GF-D8 (cell line): ENCODE measurements at regions not wholly inside any gene's neighbourhood (a gene's known extent, or its start where the extent isn't known, plus 50 kb on each side); places are given as distances from the start of the nearest gene placed in this dataset.
"Not testable (repeated sequence)": the region's sequence is repeated elsewhere in the genome, so short reads cannot be mapped to it uniquely, and the experiment has no call there.

Source experiments
- DNase-seq: peaks from one replicate; lab custom pipeline; 2025; lab: John Stamatoyannopoulos, UW

DNA sequence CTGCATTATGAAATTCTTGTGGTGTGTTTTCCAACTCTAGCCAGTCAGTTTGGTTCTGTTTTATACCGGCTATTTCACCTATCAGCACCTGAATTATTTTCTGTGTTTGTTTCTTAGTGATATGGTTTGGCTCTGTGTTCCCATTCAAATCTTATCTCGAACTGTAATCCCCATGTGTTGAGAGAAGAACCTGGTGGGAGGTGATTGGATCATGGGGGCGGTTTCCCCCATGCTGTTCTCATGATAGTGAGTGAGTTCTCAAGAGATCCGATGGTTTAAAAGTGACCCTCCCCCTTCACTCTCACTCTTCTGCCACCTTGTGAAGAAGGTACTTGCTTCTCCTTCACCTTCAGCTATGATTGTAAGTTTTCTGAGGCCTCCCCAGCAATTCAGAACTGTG is 1006.2 kb upstream of the FOXG1 start:
- DNase-seq: not testable (repeated sequence)

DNA sequence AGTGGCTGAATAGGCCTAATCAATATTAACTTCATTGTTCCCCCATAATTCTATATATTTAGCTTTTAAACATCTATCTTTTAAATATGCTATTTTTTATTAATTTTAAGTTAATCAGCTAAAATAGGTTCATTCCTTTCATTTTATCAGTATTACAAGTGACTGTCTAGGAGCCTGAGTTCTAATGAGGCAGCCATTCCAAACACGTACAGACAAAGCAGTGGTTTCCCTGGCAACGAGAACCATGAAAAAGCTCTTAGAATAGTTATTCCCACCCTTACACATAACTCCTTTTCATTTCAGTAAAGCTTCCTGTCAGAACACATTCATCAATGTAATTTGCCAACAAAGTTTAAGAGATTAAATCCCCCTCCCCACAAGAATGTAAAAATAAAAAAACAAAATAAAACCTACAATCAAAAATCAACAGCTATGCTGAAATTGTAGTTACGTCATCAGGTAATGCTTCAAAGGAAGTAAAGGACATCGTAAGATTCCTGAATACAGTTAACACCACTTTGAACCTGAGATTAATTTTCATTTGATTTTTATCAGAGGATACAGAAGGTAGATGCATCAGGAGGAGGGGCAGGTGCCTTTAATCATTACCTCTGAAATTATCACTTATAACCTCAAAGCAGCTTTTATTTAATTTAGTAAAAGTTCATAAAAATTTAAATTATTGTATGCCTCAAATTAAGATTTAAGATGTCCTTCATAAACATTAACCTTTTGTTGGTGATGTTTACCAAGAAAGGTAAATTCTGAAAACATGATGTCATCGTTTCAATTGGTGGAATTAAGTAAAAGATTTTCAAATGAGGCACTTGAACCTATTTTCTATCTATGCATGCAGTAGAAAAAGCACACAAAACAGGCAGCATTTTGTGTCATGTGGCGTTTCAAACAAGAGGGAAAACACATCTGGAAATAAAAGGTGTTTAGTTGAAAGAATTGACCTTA is 967.2 kb upstream of the FOXG1 start:
- DNase-seq: not testable (repeated sequence)

GRCh38 chr14:27817746-27818430 is 948.7 kb upstream of the FOXG1 start:
- DNase-seq: peak; percentile 20

DNA sequence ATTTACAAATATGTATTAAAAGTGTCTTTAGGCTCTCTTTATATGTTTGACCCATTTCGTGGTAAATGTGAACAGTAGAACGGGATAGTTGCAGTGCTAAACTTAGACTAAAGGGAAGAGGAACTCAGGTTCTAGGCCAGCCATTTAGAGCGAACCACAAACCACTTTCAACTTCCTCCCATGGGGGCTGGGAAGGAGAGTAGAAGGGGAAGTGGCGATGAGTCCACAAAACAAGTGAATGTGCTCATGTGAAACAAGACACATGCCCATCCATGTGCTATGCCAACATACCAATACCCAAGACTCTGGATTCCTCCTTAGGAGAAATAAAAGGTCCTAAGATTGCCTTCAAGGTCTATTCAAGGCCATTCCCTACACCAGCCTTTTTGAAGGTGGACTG is 940.4 kb upstream of the FOXG1 start:
- peak; percentile 68 for DNase-seq

- not testable (repeated sequence) for DNase-seq
Measured at GRCh38 chr14:27831978-27832377, 934.6 kb upstream of the FOXG1 start.

- DNase-seq: not testable (repeated sequence)
Measured at GRCh38 chr14:27833001-27833400, 933.6 kb upstream of the FOXG1 start.

GRCh38 chr14:27836386-27836785 is 930.2 kb upstream of the FOXG1 start:
- no peak for DNase-seq

DNA sequence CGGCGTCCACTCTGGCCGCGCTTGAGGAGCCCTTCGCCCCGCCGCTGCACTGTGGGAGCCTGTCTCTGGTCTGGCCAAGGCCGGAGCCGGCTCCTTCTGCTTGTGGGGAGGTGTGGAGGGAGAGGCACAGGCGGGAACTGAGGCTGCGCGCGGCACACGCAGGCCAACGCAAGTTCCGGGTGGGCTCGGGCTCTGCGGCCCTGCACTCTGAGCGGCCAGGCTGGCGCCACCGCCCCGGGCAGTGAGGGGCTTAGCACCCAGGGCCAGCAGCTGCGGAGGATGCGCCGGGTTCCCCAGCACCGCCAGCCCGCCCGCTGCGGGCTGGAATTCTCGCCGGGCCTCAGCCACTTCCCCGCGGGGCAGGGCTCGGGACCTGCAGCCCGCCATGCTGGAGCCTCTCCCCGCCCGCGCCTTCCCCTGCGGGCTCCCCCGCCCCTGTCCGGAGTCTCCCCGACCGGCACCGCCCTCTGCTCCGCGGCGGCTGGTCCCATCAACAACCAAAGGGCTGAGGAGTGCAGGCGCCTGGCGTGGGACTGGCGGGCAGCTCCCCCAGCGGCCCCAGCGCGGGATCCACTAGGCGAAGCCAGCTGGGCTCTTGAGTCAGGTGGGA is 921.2 kb upstream of the FOXG1 start:
- no peak for DNase-seq

- DNase-seq: no peak
Measured at GRCh38 chr14:27845902-27846301, 920.7 kb upstream of the FOXG1 start.

GRCh38 chr14:27847480-27847879 is 919.1 kb upstream of the FOXG1 start:
- DNase-seq: not testable (repeated sequence)

DNA sequence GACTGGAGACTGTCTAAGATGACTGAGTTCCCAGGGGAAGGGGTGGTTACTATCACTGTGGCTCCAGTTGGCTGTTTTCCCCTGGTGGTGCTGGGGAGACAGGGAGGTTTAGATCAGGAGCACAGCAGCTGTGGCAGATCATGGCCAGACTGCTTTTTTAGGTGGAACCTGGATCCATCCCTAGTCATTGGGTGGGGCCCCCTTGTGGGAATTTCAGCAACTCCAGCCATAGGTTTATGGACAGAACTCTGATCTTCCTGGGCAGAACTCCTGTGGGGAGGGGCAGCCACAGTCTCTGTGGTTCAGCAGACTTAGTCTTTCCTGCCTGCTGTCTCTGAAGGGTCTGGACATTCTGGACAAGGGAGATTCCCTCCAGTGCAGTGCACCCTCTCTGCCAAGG is 917.4 kb upstream of the FOXG1 start:
- DNase-seq: not testable (repeated sequence)

DNA sequence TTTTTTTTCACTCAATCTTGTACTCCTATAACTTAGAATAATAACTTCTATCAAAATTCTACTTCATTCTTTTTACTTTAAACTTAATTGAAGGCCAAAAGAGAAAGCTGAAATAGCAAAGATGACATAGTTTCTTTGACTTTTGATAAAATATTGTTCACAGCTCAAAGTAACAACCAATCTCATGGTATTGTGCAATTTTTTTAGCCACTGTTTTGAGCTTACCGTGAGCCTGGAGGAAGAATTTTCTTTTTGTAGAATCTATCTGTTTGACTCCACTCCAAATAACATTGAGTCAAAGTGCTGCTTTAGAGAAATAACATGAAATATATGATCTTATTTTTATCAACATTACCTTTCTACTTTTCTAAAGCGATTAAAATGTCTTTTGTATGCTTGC is 903.9 kb upstream of the FOXG1 start:
- DNase-seq: no peak

- DNase-seq: no peak
Measured at GRCh38 chr14:27863166-27863565, 903.4 kb upstream of the FOXG1 start.

GRCh38 chr14:27881063-27881462 is 885.5 kb upstream of the FOXG1 start:
- DNase-seq: no peak

GRCh38 chr14:27881646-27882045 is 884.9 kb upstream of the FOXG1 start:
- no peak for DNase-seq

DNA sequence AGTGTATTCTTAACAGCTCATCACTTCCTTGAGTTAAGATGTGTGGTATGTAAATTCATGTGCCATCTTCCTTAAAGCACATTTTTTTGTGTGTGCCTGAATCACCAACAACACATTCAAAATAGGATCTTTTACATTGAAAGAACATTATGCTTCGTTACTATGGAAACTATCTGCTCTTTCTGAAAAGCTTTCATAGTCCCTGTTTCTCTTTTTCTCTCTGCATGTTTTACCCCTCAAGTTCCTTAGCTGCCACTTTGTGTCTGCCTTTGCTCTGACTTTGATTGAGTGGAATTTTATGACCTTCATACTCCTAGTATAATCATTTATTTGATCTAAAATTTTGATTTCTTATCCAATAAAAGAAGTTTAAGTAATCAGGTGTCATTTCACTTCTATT is 880.3 kb upstream of the FOXG1 start:
- DNase-seq: no peak

DNA sequence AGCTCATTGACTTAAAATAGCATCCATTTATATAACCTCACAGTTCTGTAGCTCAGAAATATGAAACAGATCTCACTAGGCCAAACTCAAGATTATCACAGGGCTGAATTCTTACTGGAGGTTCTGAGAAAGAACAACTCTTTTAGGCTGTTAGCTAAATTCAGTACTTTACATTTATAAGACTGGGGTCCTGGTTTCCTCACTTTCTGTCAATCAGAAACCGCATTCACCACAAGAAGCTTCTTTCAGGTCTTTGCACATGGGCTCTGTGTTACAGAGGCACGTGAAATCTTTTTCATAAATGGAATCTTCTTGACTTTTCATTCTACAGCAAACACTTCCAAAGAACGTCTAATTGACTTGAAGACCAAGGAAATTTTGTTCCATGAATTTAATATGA is 876.3 kb upstream of the FOXG1 start:
- DNase-seq: no peak

DNA sequence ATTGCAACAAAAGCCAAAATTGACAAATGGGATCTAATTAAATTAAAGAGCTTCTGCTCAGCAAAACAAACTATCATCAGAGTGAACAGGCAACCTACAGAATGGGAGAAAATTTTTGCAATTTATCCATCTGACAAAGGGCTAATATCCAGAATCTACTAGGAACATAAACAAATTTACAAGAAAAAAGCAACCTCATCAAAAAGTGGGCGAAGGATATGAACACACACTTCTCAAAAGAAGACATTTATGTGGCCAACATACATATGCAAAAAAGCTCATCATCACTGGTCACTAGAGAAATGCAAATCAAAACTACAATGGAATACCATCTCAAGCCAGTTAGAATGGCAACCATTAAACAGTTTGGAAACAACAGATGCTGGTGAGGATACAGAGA is 858.1 kb upstream of the FOXG1 start:
- DNase-seq: not testable (repeated sequence)

- DNase-seq: no peak
Measured at GRCh38 chr14:27916326-27916725, 850.3 kb upstream of the FOXG1 start.

DNA sequence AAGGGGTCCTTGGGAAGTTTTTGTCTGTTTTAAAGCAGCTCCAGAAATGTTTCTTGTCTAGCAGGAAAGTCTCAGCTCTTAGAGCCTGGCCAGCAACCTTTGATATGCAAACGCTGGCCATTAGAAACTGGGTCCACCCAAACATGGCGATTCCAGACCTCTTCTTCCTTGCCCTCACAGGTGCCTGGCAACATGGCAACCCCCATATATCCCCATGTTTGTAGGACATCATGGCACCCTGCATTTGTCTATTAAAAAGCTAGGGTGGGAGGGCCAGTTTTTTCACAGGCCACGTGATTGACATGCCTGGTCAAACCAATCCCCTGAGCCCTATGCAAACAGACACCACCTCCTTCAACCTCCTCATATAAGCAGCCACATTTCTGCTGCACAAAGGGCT is 848.7 kb upstream of the FOXG1 start:
- DNase-seq: no peak

DNA sequence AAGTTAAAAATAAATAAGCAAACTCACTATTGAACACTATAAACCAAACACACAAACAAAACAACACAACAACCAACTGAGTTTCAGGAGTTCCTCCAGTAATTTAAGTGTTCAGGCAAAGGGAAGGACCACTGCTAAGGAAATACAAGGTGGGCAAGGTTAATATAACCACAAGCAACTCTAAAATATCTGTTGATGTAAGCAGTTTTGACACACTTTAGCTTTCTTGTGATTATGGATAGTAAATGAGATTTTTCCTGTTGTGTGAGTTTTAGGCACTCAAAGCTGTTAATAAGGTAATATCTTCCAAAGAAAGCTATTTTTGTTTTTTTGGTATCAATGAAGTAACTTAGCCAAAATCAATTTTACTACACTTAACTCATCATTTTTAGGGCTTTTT is 839.1 kb upstream of the FOXG1 start:
- DNase-seq: no peak

GRCh38 chr14:27929797-27930347 is 836.7 kb upstream of the FOXG1 start:
- no peak for DNase-seq

DNA sequence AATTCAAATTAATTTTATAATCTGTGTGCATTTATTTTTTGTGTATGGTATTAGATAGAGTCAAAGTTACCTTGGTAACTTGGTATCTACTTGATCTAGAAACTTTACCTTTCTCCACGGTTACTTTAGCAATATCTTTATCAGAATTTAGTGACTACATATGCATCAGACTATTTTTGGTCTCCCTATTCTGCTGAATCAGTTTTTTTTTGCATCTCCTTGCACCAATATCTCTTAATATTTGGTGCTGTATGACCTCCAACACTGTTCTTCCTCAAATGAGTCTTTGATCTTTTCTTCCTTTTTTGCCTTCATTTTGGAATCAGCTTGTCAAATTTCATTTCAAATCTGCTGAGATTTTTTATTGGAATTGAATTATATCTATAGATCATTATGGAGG is 828.2 kb upstream of the FOXG1 start:
- DNase-seq: no peak
